ENCODE measurements at regions not wholly inside any gene's neighbourhood (a gene's known extent, or its start where the extent isn't known, plus 50 kb on each side); places are given as distances from the start of the nearest gene placed in this dataset.
A peak's percentile ranks its signal among the peaks of the same experiment; 100 is the strongest.

DNA sequence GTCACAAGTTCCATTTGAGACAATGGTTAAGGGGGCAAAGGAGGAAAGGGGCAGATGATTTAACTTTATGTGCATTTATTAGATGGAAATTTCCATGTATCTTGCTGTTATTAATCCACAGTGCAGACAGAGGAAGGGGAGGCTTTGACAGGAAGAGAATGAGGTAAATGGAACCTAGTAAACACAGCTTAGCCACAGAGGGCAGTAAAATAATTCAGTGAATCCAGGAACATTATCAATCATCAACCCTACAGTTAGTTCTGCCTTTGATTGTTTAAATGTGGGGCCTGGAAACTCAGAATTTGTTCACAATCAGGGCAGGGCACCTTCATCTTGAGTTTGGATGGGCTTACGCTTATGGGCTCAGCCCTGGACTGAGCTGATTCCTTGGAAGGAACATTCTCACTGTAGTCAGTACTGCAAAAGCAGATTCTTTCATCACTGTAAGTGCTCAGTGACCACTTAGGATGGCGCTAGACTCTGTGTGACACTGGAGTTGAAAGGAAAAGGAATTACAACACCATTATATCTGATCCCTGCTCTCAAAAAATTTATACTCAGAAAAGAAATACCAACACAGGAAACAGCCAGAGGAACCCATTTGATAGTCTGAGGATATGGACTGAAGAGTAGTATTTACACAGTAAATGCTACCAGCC lies 169.5 kb downstream of the PIK3R1 start:
- Mint-ChIP-seq H3K4me3 (no peak overlapping the region), H3K36me3 (ENCODE audit: low read depth) (no peaks in the 10 kb centered on the region), H3K4me1 (no peaks in the 10 kb centered on the region), H3K27me3 (ENCODE audit: insufficient read depth, low read depth, poor library complexity) (peaks cover 2% of the 10 kb centered on the region), H3K27ac (no peak overlapping the region), H3K9me3 (no peaks in the 10 kb centered on the region)
- H3K27ac ChIP-seq (ENCODE audit: low read depth), result no peak overlapping the region
- TF ChIP-seq ZNF331 (CRISPR knock-in tag; IDR thresholded peaks at IDR 0.05; ENCODE audit: low read depth) (no peak), NANOG (IDR thresholded peaks at IDR 0.05; ENCODE audit: borderline replicate concordance) (no peak)
- TF ChIP-seq, protein P1, sequence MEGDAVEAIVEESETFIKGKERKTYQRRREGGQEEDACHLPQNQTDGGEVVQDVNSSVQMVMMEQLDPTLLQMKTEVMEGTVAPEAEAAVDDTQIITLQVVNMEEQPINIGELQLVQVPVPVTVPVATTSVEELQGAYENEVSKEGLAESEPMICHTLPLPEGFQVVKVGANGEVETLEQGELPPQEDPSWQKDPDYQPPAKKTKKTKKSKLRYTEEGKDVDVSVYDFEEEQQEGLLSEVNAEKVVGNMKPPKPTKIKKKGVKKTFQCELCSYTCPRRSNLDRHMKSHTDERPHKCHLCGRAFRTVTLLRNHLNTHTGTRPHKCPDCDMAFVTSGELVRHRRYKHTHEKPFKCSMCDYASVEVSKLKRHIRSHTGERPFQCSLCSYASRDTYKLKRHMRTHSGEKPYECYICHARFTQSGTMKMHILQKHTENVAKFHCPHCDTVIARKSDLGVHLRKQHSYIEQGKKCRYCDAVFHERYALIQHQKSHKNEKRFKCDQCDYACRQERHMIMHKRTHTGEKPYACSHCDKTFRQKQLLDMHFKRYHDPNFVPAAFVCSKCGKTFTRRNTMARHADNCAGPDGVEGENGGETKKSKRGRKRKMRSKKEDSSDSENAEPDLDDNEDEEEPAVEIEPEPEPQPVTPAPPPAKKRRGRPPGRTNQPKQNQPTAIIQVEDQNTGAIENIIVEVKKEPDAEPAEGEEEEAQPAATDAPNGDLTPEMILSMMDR (conservative IDR thresholded peaks at IDR 0.05; ENCODE audit: low read depth in 2 of 2), result peak in 1 of 2 experiments; percentile 22; a peak in 1 of 4 replicates
- TF ChIP-seq, protein P2, sequence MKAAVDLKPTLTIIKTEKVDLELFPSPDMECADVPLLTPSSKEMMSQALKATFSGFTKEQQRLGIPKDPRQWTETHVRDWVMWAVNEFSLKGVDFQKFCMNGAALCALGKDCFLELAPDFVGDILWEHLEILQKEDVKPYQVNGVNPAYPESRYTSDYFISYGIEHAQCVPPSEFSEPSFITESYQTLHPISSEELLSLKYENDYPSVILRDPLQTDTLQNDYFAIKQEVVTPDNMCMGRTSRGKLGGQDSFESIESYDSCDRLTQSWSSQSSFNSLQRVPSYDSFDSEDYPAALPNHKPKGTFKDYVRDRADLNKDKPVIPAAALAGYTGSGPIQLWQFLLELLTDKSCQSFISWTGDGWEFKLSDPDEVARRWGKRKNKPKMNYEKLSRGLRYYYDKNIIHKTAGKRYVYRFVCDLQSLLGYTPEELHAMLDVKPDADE (IDR thresholded peaks at IDR 0.05), result no peak
- no peaks in the 10 kb centered on the region for H4K20me1 ChIP-seq (replicated peaks; ENCODE audit: insufficient read depth)
- ATAC-seq (no peak), DNase-seq (ENCODE audit: low spot score) (no peak)
- H3K27me3 ChIP-seq (ENCODE audit: insufficient read depth), result no peaks in the 10 kb centered on the region
- no peaks in the 10 kb centered on the region for H3F3A ChIP-seq (replicated peaks; ENCODE audit: low read depth)
- no peaks in the 10 kb centered on the region for H3K36me3 ChIP-seq (ENCODE audit: insufficient read depth)
- no peak overlapping the region for H3K4me3 ChIP-seq
- H3K9me2 ChIP-seq (ENCODE audit: insufficient read depth), result peaks cover 11% of the 10 kb centered on the region; the same call in 1 of the 2 replicates
- H3K4me2 ChIP-seq, result no peak overlapping the region
- H3K79me2 ChIP-seq (replicated peaks; ENCODE audit: insufficient read depth), result no peaks in the 10 kb centered on the region
- no peaks in the 10 kb centered on the region for H3K4me1 ChIP-seq (ENCODE audit: insufficient read depth)
- H2AFZ ChIP-seq, result peak overlapping the region; percentile 44; the same call in 1 of the 2 replicates

DNA sequence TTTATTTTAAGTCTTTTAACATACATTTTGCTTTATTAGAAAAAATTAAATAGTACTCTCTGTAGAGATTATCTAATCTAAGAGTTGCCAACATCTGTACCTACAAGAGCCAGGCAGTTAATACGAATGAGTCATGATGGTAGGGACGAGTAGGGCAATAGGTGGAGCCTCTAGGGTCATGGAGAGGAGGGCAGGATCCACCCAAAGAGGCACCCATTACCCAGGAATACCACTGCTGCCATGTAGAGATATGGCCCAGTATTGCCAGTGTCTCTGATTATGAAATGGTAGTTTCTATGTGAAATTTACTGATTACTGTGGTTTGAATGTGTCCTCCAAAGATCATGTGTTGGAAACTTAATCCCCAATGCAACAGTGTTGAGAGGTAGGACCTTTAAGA lies 170.4 kb downstream of the PIK3R1 start:
- H3K36me3 ChIP-seq (ENCODE audit: insufficient read depth), result no peaks in the 10 kb centered on the region
- no peak overlapping the region for H3K4me2 ChIP-seq
- Mint-ChIP-seq H3K9me3 (no peaks in the 10 kb centered on the region), H3K4me3 (no peak overlapping the region), H3K4me1 (no peaks in the 10 kb centered on the region), H3K27me3 (ENCODE audit: insufficient read depth, low read depth, poor library complexity) (peaks cover 2% of the 10 kb centered on the region), H3K36me3 (ENCODE audit: low read depth) (no peaks in the 10 kb centered on the region), H3K27ac (no peak overlapping the region)
- no peaks in the 10 kb centered on the region for H3K79me2 ChIP-seq (replicated peaks; ENCODE audit: insufficient read depth)
- H3K27me3 ChIP-seq (ENCODE audit: insufficient read depth), result no peaks in the 10 kb centered on the region
- H3K9me2 ChIP-seq (ENCODE audit: insufficient read depth), result peaks cover 11% of the 10 kb centered on the region; the same call in 1 of the 2 replicates
- H3K4me3 ChIP-seq, result no peak overlapping the region
- H3K27ac ChIP-seq (ENCODE audit: low read depth), result no peak overlapping the region
- ATAC-seq (no peak), DNase-seq (ENCODE audit: low spot score) (no peak)
- no peak overlapping the region for H2AFZ ChIP-seq
- no peaks in the 10 kb centered on the region for H4K20me1 ChIP-seq (replicated peaks; ENCODE audit: insufficient read depth)
- H3F3A ChIP-seq (replicated peaks; ENCODE audit: low read depth), result no peaks in the 10 kb centered on the region
- no peaks in the 10 kb centered on the region for H3K4me1 ChIP-seq (ENCODE audit: insufficient read depth)
- no peak for TF ChIP-seq POLR2AphosphoS5 (IDR thresholded peaks at IDR 0.05; ENCODE audit: low read depth)
- TF ChIP-seq JUNB (IDR thresholded peaks at IDR 0.05; ENCODE audit: unreplicated experiment), result no peak
- TF ChIP-seq, protein P3, sequence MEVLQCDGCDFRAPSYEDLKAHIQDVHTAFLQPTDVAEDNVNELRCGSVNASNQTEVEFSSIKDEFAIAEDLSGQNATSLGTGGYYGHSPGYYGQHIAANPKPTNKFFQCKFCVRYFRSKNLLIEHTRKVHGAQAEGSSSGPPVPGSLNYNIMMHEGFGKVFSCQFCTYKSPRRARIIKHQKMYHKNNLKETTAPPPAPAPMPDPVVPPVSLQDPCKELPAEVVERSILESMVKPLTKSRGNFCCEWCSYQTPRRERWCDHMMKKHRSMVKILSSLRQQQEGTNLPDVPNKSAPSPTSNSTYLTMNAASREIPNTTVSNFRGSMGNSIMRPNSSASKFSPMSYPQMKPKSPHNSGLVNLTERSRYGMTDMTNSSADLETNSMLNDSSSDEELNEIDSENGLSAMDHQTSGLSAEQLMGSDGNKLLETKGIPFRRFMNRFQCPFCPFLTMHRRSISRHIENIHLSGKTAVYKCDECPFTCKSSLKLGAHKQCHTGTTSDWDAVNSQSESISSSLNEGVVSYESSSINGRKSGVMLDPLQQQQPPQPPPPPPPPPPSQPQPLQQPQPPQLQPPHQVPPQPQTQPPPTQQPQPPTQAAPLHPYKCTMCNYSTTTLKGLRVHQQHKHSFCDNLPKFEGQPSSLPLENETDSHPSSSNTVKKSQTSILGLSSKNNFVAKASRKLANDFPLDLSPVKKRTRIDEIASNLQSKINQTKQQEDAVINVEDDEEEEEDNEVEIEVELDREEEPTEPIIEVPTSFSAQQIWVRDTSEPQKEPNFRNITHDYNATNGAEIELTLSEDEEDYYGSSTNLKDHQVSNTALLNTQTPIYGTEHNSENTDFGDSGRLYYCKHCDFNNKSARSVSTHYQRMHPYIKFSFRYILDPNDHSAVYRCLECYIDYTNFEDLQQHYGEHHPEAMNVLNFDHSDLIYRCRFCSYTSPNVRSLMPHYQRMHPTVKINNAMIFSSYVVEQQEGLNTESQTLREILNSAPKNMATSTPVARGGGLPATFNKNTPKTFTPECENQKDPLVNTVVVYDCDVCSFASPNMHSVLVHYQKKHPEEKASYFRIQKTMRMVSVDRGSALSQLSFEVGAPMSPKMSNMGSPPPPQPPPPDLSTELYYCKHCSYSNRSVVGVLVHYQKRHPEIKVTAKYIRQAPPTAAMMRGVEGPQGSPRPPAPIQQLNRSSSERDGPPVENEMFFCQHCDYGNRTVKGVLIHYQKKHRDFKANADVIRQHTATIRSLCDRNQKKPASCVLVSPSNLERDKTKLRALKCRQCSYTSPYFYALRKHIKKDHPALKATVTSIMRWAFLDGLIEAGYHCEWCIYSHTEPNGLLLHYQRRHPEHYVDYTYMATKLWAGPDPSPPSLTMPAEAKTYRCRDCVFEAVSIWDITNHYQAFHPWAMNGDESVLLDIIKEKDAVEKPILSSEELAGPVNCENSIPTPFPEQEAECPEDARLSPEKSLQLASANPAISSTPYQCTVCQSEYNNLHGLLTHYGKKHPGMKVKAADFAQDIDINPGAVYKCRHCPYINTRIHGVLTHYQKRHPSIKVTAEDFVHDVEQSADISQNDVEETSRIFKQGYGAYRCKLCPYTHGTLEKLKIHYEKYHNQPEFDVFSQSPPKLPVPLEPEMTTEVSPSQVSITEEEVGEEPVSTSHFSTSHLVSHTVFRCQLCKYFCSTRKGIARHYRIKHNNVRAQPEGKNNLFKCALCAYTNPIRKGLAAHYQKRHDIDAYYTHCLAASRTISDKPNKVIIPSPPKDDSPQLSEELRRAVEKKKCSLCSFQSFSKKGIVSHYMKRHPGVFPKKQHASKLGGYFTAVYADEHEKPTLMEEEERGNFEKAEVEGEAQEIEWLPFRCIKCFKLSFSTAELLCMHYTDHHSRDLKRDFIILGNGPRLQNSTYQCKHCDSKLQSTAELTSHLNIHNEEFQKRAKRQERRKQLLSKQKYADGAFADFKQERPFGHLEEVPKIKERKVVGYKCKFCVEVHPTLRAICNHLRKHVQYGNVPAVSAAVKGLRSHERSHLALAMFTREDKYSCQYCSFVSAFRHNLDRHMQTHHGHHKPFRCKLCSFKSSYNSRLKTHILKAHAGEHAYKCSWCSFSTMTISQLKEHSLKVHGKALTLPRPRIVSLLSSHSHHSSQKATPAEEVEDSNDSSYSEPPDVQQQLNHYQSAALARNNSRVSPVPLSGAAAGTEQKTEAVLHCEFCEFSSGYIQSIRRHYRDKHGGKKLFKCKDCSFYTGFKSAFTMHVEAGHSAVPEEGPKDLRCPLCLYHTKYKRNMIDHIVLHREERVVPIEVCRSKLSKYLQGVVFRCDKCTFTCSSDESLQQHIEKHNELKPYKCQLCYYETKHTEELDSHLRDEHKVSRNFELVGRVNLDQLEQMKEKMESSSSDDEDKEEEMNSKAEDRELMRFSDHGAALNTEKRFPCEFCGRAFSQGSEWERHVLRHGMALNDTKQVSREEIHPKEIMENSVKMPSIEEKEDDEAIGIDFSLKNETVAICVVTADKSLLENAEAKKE (CRISPR knock-in tag; IDR thresholded peaks at IDR 0.05), result no peak
- TF ChIP-seq ZNF114 (CRISPR knock-in tag; IDR thresholded peaks at IDR 0.05), result no peak
- TF ChIP-seq, protein P2 (IDR thresholded peaks at IDR 0.05), result no peak
- TF ChIP-seq STAT1 (IDR thresholded peaks at IDR 0.05; ENCODE audit: unreplicated experiment), result no peak
- TF ChIP-seq EZH2 (IDR thresholded peaks at IDR 0.05; ENCODE audit: low read depth, unreplicated experiment), result no peak

Data from GM23338 (cell line).